HG02973 (cell line): ENCODE measurements at regions not wholly inside any gene's neighbourhood (a gene's known extent, or its start where the extent isn't known, plus 50 kb on each side); places are given as distances from the start of the nearest gene placed in this dataset.

Experiments
- ATAC-seq: cut with Tn5 transposase; IDR thresholded peaks from one replicate; pipeline ENCODE4 v1.9.1; 2021; ENCODE audit warnings: moderate library complexity; ENCODE audit not compliant: unreplicated experiment

DNA sequence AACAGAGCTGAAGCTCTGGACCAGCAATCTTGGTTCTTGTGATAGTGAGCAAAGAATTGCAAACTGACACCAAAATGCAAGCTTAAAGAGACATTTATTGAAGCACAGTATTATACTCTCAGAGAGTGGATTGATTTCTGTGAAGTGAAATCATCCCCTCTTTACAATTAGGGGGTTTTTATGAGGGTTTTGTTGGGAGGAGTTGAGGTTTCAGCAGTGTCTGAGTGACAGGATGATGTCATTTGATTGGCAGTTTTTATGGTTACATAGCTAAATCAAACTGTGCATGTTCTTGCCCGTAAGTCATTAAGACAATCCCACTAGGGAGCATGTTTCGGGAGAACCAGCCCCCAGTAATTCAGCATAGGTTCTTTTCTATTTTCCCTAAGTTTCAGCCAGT is 1200.5 kb downstream of the SI start:
- no peak for ATAC-seq

DNA sequence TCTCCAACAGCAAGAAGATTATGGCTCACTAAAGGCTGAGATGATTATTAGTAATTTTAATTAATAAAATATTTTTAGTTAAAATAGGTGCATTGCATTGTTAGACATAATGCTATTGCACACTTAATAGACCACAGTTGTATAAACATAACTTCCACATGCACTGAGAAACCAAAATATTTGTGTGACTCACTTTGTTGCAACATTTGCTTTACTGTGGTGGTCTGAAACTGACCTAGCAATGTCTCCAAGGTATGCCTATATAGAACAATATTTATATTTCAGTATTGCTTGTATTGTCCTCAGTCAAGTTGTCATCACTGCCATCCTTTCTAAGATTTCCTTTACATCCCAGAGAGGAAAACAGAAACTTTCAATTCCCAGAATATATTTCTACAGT is 1215.2 kb downstream of the SI start:
- no peak for ATAC-seq

DNA sequence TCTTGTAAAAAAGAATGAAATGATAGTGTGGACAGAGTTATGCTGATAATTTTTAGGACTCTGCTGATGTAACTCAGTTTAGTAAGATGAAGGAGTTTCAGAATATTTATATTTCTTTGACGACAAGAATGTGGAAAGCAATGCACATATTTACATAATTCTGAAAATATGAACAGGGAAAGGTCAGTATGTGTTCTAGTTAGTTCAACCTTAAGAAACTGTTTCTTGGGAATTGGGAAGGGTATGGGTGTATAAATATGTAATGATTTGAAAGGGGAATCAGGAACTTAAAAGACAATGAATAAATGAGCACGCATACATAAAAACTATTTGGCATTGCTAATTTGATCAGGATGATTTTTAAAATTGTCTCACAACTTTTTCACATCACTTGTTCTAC is 1226.1 kb downstream of the SI start:
- no peak for ATAC-seq

DNA sequence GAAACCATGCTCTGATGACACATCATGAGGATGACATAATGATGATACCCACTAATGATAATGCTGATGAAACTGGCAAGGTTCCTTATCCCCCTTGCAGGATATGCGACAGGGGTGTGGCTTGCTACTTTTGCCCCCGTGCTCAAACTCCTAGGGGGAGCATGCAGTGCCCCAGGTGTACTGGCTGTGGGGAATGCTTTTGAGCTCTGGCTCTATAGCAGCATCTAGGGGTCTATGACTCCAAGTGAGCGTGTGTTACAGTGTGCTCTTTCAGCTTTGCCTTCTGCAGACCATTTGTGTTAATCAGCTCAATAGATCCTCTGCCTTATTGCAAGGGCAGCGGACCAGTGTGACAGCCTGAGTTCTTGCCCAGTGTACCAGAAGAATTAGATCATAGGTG is 1239.5 kb downstream of the SI start:
- no peak for ATAC-seq

DNA sequence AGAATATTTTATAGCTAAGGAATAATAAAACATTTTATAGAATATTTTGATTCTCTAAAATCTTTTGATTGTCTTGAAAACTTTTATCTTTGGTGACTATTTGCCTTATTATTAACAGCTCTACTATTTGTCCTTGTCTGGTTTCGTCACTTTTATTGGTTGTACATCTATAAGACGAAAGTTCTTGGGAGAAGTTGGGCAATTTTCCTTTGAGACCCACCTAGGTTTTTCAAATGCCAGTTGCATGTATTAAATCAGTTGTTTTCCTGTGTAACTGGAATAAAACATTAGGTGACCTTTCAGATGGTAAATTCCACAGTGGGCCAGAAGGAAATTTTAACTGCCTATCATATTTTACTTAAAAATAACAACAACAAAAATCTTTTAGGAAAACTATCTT is 1245.7 kb downstream of the SI start:
- no peak for ATAC-seq

DNA sequence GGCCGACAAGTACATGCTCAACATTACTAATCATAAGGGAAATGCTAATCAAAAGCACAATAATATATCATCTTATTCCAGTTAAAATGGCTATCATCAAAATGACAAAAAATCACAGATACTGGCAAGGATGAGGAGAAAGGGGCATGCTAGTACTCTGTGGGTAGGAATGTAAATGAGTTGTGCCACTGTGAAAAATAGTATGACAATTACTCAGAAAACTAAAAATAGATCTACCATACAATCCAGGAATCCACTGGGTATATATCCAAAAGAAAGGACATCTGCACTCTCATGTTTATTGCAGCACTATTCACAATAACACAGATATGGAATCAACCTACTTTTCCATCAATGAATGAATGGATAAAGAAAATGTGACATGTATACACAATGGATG is 1256.5 kb downstream of the SI start:
- no peak for ATAC-seq

DNA sequence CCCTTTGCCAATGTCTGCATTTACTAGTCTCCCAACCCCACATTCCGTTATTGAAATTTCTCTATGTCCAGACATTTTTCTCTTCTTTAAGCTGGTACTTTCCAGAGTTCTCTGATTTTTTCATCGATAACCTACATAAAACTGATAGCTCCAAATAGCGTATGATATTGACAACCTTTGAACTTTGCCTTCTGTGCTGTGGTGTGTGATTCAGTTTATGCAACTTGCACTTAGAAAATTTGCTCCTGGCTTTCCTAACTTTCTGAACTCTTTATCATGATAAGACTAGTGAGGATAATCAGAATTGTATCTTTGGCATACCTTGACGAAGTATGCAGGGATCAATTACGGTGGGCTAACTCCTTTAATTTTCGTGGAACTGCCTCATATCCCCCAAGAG is 1261.3 kb downstream of the SI start:
- no peak for ATAC-seq

DNA sequence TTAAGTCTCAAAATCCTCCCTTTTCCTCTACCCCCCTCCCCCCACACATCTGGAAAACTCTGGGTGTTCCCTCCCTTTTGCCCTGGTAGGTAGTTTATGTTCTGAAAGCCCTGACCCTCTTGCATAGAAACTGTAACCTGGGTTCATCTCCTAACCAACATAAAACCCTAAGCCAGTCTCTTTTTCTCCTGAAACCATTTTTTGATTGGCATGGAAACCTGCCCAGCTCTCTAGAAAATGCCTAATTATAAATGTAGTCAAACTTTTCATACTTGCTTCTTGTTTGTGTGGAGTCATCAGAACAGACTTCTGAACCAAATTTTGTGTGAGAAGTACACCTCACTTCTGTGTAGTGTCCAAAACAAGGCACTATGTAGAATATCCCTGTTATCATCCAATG is 1264.4 kb downstream of the SI start:
- ATAC-seq: no peak

DNA sequence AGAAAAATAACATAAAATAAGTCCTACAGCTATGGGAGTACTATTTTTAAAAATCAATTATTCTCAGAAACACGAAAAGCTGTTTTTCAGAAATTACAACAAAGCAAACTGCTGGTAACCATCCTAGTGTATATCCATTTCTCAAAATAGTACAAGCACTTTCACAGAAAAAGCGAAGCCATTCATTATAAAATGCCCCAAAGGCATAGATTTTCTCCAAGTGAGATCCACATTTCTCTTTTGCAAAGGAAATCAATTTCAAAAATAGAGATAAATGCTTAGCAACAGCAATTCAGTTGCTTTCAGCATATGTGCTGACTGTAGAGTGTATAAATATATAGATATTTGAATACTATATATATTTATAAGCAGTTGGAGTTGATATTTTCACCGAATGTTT is 1266.3 kb downstream of the SI start:
- ATAC-seq: no peak

DNA sequence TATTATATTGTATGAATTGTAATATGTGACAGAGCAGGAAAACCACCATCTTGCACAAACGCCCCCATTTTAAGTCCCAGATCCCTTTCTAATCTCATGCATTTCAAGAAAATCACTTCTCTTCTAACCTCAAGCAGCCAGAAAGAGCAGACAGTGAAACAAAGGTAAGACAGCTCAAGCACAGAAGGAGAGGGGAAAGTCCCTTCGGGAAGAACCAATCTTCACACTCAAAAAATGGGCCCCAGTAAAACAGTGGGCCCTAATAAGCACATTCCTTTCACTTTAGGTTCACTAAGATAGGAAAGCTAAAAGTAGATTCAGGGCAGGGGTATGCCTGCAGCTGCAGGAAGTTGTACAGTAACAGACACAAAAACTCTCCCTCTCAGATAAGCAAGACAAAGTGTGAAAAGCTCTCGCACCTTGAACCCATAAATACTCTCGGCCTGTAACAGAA is 1268.7 kb downstream of the SI start:
- peak; percentile 78 for ATAC-seq

DNA sequence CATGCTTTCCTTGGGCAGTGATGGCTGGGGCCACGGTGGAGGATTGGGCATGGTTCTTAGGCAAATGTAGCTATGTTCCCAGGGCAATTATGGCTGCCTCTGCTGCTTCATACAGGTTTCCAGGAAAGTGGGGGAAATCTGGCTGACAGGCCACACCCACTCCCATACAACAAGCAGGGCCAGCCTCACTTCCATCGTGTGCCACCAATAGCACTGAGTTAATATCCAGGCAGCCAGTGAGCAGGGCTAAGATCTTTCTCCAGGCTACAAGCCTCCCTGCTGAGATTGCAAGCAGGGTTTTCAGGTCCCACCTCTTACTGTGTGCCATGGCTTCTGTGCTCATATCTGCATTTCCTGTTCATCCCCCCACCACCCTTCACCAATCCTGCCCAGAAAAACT is 1291.9 kb downstream of the SI start:
- ATAC-seq: no peak

DNA sequence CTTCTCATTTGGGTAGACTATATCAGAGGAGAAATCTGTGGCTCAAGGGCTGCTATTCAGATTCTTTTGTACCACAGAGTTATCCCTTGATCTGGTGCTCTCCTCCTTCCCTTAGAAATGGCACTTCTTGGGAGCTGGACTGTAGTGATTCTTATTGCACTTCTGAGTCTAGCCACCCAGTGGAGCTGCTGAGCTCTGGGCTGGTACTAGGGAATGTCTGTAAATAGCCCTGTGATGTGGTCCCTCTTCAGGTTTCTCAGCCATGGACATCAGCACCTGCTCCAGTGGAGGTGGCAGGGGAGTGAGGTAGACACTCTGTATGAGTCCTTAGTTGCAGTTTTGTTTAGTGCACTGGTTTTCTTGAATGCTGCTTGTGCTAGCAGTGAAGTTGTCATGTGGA is 1292.6 kb downstream of the SI start:
- no peak for ATAC-seq

DNA sequence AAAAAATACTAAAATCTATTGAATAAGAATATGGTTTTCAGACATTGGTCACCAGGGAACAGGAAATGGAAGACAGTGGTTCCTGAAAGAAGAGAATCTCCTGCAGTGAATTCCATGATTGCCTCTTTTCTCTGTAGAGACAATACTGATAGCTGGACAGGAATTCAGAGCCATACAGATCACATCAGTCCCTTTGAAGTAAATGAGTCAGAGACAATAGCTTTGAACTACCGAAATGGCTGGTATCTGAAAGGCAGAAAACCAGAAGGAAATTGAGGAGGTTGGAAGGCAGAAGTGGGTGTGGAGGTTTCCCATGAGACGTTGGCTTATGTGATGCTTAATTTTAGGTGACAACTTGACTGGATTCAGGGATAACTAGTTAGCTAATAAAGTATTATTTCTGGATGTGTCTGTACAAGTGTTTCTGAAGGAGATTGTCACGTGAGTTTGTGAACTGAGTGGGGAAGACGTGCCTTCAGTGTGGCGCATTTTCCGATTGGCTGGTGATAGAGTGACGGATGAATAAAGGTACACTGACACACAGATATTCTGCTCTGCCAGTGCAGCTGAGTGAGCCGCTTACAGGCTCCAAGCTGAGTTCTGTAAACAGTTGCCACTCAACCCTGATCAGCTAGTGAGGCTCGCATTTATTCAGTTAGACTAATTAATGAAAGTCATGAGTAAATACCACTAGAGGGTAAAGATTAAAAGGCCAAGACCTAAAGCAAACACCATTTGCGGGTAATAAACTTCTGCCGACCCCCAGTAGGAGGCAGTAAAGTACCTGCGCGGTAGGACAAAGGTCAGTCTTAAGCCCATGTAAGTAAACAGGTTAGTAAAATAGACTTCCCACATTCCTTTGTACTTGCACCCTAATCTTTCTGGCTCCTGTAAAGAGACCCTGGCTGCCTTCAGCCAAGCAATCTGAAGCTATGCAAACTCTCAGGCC is 1298.6 kb downstream of the SI start:
- no peak for ATAC-seq

DNA sequence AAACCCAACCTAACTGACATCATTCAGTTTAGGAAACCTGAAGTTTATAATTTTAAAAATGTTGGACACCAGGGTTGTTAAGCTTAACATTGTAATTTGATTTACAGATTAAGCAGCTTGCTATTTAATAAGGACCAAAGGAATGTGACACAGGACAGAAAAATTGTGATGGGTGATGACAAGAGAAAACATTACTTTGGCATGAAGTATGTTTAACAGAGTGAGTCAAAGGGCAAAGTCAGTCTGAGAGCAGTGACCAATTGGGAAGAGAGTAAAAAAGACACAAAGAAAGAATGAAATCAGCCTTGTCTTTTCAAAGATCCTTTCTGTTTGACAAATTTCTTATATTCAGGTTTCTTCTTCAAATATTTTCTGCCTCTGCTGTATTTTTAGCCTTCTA is 1301.6 kb downstream of the SI start:
- ATAC-seq: no peak

DNA sequence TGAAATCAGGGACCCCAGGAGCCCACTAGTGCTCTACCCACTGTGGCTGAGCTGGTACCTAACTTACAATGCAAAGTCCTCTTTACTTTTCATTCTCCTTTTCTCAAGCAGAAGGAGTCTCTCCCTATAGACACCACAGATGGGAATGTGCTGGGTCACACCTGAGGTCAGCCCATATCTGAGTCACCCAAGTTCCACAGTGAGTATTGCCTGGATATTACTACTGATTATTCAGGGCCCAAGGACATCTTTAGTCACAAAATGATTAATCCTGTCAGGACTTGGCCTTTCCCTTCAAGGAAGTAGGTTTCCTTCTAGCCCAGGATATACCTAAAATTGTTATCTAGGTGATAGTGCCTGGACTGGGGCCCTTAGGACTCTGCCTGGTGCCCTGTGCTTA is 1305.2 kb downstream of the SI start:
- ATAC-seq: no peak

DNA sequence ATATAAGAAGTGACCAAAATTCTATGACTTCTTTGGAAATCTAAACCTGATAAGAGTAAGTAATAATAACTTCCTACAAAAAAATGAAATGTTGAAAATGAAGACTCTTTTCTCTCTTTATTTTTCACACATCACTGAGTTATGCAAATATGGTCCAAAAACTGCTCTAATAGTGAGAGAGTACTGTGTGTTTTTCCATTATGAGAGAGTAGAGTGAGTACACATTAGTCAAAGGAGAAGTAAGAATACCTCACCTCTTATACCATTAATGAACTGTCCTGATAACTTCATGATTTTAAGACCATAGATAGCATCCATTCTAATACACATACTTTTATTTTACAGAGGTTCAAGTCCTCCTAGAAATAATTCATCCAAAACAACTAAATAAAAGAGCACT is 1310.2 kb downstream of the SI start:
- no peak for ATAC-seq

DNA sequence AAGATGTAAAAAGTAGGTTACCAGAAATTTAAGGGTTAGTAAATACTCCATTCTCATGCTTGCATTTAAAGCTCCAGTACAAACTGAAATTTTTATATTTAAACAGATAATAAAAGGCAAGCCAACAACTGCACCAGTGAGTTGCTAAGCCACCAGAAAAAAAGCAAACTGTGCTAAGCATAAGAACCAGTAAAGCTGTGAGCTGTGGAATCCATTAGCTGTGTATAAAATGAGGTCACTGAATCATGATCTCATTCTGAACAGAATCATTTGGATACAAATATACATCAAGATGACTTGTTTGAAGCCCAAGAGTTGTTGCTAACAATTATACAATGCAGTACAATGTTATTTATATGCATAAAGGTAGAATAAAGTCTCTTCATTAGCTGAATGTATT is 1312.2 kb downstream of the SI start:
- ATAC-seq: no peak

DNA sequence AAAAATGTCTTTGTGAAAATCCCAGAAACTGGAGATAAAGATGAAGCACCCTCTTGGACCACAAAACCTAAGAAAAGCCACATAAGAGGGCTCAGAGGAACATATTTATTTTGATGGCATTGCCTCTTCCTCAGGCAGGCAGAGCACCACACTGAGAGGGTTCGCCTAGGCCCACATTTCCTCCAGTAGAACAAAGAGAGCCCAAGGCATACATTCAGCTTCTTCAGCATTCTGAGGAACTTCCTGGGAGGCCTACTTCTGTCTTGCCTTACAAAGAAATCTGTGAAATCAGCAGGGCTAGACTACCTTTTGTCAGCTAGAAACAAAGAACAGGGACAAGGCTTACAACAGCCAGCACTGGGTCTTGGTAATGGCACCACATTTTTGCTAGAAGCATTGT is 1325.3 kb downstream of the SI start:
- ATAC-seq: no peak

DNA sequence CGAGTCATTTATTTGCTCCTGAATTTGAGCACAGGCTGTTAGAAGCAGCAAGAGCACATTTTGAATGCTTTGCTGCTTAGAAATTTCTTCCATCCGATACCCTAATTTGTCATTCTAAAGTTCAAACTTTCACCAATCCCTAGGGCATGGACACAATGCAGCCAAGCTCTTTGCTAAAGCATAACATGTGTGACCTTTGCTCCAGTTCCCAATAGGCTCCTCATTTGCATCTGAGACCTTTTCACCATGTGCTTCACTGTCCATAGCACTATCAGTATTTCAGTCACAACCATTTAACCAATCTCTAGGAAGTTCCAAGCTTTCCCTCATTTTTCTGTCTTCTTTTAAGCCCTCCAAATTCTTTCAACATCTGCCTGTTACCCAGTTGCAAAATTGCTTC is 1333.1 kb downstream of the SI start:
- no peak for ATAC-seq

DNA sequence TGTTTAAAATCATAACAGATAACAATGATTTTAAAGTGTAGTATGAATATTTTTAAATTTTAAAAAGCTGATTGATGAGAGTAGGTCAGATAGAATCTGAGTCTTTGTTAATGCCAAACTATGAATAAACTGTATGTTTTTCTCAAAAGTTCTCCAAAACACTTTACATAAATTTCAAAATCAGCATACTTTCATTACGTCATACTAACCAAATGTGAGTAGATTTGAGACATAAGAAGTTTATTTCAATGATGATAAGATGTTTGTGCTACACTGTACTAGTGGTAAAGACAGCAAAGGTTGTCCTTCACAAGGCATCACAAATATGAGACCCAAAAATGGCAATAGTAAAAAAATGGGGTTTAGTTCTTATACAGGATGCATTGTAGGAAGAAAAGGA is 1342.9 kb downstream of the SI start:
- no peak for ATAC-seq

DNA sequence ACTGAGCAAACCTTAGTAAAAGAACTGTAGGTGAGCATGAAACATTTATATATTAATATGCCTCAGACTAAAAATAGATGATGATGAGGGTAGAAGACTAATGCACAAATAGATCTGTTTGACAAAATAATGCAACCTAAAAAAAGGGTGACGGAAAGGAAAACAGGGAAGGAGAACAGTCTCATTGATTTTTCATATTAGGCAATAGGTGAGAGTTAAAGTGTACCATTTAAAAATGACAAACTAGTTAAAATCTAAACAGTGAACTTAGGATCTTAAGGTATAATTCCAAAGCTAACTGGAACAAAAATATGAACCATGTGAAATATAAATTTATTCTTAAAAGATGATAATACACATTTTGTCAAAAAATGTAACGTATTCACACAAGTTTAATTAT is 1347.6 kb downstream of the SI start:
- no peak for ATAC-seq

DNA sequence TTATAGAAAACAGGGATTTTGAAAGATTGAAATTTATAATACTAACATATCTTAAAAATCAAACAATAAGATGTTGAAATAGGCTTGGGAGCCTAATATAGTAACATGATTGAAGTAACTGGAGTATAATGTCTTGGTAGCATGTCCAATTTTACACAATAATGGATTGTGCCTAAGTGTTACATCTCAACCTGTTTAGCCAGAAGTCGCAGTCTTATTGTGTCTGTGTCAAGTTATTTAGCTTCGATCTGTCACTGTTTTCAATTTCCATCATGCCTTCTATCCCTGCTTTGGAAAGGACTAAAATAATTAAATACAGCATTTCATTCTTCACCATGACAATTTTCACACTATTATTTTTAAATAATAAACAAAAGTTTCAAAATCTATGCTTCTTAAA is 1352.2 kb downstream of the SI start:
- no peak for ATAC-seq

DNA sequence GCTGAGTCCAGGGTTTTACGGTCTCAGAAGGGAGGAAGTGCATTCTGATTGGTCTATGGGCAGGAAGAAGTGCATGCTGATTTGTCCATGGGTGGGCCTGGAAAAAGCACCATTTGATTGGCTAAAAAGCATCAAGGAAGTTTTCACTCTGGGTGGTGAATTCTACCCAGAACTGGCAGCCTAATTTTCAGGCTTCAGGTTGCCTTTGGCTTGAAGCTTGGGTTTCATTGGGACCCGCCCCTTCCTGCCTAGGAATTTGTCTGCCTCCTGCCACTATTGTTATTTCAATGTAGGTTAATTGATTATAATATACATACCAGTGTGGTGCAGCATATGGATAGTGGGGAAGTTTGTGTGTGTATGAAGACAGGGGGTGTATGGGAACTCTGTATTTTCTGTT is 1355.9 kb downstream of the SI start:
- no peak for ATAC-seq
